ENCODE measurements at regions not wholly inside any gene's neighbourhood (a gene's known extent, or its start where the extent isn't known, plus 50 kb on each side); places are given as distances from the start of the nearest gene placed in this dataset.

GRCh38 chr2:187214306-187214705 lies 233.7 kb downstream of the CALCRL start:
- no peak overlapping the region for H3K4me2 ChIP-seq (ENCODE audit: control insufficient read depth, insufficient read depth)
- DNase-seq (ENCODE audit: low read depth, low spot score): no peak
- ATAC-seq: no peak
- no peaks in the 10 kb centered on the region for H3K4me1 ChIP-seq (ENCODE audit: control insufficient read depth, insufficient read depth, low read length)
- 0% methylated on average over 1 of the region's 3 CpGs for WGBS (ENCODE audit: insufficient coverage, insufficient replicate concordance, low lambda C conversion rate, missing lambda C conversion rate)
- POLR2A ChIA-PET: no interaction called here
- H3K27ac ChIP-seq (ENCODE audit: control insufficient read depth, insufficient read depth): no peak overlapping the region
- H3K4me3 ChIP-seq: no peak overlapping the region
- intact Hi-C loops (cut with micrococcal nuclease; ENCODE audit: unreplicated experiment): no loop called here
- no TSS peak for BruUV-seq (replicated peaks)
- H3K36me3 ChIP-seq (ENCODE audit: control insufficient read depth in 2 of 2, insufficient read depth in 2 of 2, low read length in 1 of 2): no peaks in the 10 kb centered on the region
- RAD21 ChIA-PET (ENCODE audit: unreplicated experiment): interaction anchor here (0.7 kb wide), 1 partner anchor 15 kb away, joined by 3 read pairs; no protein-coding TSS in a partner anchor
- H3K9me3 ChIP-seq (replicated peaks; ENCODE audit: control insufficient read depth, insufficient read depth, low read length): no peaks in the 10 kb centered on the region
- H3K27me3 ChIP-seq (replicated peaks in 1 of 2; ENCODE audit: control insufficient read depth in 2 of 2, insufficient read depth in 2 of 2, low read length in 1 of 2): no peaks in the 10 kb centered on the region
- TF ChIP-seq CREM (IDR thresholded peaks at IDR 0.05; ENCODE audit: low read depth) (no peak), IKZF1 (conservative IDR thresholded peaks at IDR 0.05) (no peak), IRF5 (IDR thresholded peaks at IDR 0.05; ENCODE audit: borderline replicate concordance) (no peak), MTA3 (IDR thresholded peaks at IDR 0.05; ENCODE audit: borderline replicate concordance, low read length) (no peak), SKIL (IDR thresholded peaks at IDR 0.05; ENCODE audit: low read depth, poor library complexity, severe bottlenecking) (no peak), RELB (IDR thresholded peaks at IDR 0.05; ENCODE audit: low read depth) (no peak), ATF2 (IDR thresholded peaks at IDR 0.05; ENCODE audit: low read length) (no peak)
- SMC1A ChIA-PET (ENCODE audit: uncharacterized antibody, unreplicated experiment): interaction anchor here (1.2 kb wide), 1 partner anchor 24 kb away, joined by 4 read pairs; no protein-coding TSS in a partner anchor
- CTCF ChIA-PET: interaction anchor here (0.6 kb wide), 1 partner anchor 164 kb away, joined by 3 read pairs; no protein-coding TSS in a partner anchor
- no peak for FAIRE-seq
- in situ Hi-C loops (cut with MboI): no loop called here
- H2AFZ ChIP-seq (ENCODE audit: control insufficient read depth, low read depth, low read length): no peak overlapping the region
- no peak overlapping the region for H3K9ac ChIP-seq (ENCODE audit: control insufficient read depth, insufficient read depth, low read length)
- no peaks in the 10 kb centered on the region for H4K20me1 ChIP-seq (ENCODE audit: control insufficient read depth, insufficient read depth)
- no peaks in the 10 kb centered on the region for H3K79me2 ChIP-seq (ENCODE audit: control insufficient read depth, insufficient read depth, low read length)

Measured in GM12878 (cell line).